KMS-11 (cell line): ENCODE measurements at regions not wholly inside any gene's neighbourhood (a gene's known extent, or its start where the extent isn't known, plus 50 kb on each side); places are given as distances from the start of the nearest gene placed in this dataset.
"Not testable (repeated sequence)": the region's sequence is repeated elsewhere in the genome, so short reads cannot be mapped to it uniquely, and the experiment has no call there.

ENCODE experiments used
- H2AFZ ChIP-seq: fragments of 200-600 bp; sonication (generic); 2 replicates; pipeline ENCODE4 v1.6.1; 2016; ENCODE audit warnings: antibody characterized with exemption, mixed run types, low read depth
- H3K27ac ChIP-seq: fragments of 200-600 bp; sonication (generic); 2 replicates; pipeline ENCODE4 v1.6.1; 2016; ENCODE audit warnings: mild to moderate bottlenecking, mixed run types
- H3K27me3 ChIP-seq: fragments of 200-600 bp; sonication (generic); 2 replicates; pipeline ENCODE4 v1.6.1; 2017; ENCODE audit warnings: mild to moderate bottlenecking, low read depth, mixed run types, moderate library complexity; ENCODE audit not compliant: insufficient read depth
- H3K36me3 ChIP-seq: fragments of 200-600 bp; sonication (generic); 2 replicates; pipeline ENCODE4 v1.6.1; 2017; ENCODE audit warnings: mild to moderate bottlenecking, mixed run types; ENCODE audit not compliant: insufficient read depth
- H3K4me1 ChIP-seq: fragments of 200-600 bp; sonication (generic); 2 replicates; pipeline ENCODE4 v1.6.1; 2016; ENCODE audit warnings: mild to moderate bottlenecking, low read depth, mixed run types; ENCODE audit not compliant: poor library complexity, severe bottlenecking
- H3K4me2 ChIP-seq: fragments of 200-600 bp; sonication (generic); 2 replicates; pipeline ENCODE4 v1.7.0; 2016; ENCODE audit warnings: mild to moderate bottlenecking, mixed run types
- H3K4me3 ChIP-seq: fragments of 200-600 bp; sonication (generic); IDR thresholded peaks from 2 replicates; pipeline ENCODE4 v1.6.1; 2017; ENCODE audit warnings: low read depth, low read length, mixed read lengths; ENCODE audit not compliant: insufficient read depth
- H3K79me2 ChIP-seq: fragments of 200-600 bp; sonication (generic); 2 replicates; pipeline ENCODE4 v1.6.1; 2016; ENCODE audit warnings: low read depth, mixed run types; ENCODE audit not compliant: insufficient read depth
- H3K9ac ChIP-seq: fragments of 200-600 bp; sonication (generic); 2 replicates; pipeline ENCODE4 v1.6.1; 2016; ENCODE audit warnings: mild to moderate bottlenecking, mixed run types
- H4K20me1 ChIP-seq: fragments of 200-600 bp; sonication (generic); 2 replicates; pipeline ENCODE4 v1.6.1; 2016; ENCODE audit warnings: mild to moderate bottlenecking, mixed run types; ENCODE audit not compliant: insufficient read depth
- TF ChIP-seq, protein P1 (sequence below): fragments of 200-600 bp; sonication (generic); conservative IDR thresholded peaks from 2 replicates; pipeline ENCODE4 v1.6.1; 2017; ENCODE audit warnings: low read depth, mild to moderate bottlenecking, antibody characterized with exemption, low read length, moderate library complexity, mixed read lengths

DNA sequence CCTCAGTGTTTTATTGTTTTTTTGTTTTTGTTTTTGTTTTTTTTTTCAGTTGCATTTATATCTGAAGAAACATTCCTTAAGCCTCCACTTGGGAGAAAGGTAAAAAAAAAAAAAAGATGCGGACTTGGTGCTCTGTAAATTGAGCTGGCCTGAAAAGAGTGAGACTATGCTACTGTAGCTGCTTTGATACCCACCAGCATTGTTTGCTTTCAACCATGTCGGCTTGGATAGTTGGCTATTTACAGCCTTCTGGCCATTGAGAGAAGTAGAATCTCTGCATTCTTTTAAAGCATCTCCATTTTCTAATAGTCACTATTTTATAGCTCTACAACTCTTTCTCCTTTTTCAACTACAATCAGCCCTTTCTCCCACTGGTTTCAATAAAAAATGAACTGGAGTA is 149.6 kb downstream of the ZIC4 start:
- Histone ChIP-seq H3K36me3 (no peaks in the 10 kb centered on the region), H3K27me3 (no peaks in the 10 kb centered on the region), H3K9ac (no peak overlapping the region), H3K4me2 (no peak overlapping the region), H3K27ac (no peak overlapping the region), H3K79me2 (no peaks in the 10 kb centered on the region), H4K20me1 (no peaks in the 10 kb centered on the region), H2AFZ (no peak overlapping the region), H3K4me1 (no peaks in the 10 kb centered on the region), H3K4me3 (no peak overlapping the region)
- TF ChIP-seq, protein P1, sequence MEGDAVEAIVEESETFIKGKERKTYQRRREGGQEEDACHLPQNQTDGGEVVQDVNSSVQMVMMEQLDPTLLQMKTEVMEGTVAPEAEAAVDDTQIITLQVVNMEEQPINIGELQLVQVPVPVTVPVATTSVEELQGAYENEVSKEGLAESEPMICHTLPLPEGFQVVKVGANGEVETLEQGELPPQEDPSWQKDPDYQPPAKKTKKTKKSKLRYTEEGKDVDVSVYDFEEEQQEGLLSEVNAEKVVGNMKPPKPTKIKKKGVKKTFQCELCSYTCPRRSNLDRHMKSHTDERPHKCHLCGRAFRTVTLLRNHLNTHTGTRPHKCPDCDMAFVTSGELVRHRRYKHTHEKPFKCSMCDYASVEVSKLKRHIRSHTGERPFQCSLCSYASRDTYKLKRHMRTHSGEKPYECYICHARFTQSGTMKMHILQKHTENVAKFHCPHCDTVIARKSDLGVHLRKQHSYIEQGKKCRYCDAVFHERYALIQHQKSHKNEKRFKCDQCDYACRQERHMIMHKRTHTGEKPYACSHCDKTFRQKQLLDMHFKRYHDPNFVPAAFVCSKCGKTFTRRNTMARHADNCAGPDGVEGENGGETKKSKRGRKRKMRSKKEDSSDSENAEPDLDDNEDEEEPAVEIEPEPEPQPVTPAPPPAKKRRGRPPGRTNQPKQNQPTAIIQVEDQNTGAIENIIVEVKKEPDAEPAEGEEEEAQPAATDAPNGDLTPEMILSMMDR, result no peak

DNA sequence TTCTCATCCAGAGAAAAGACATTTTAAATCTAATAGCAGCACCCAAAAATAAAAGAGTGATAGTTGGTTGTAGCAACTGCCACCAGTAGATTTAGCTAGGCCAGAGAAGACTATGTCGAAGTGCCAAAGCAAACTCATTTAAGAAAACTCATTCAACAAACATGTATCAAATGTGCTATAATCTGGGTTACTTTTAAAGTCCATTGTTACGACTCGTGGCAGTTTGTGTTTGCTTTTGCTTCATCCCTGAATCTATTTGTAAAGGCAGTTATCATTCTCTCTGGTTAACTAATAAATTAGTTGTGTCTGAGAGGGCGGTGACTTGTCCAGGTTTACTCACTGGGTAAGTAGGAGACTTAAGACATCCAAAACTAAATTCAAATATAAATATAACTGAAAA is 159.4 kb downstream of the ZIC4 start:
- H3K4me2 ChIP-seq, result no peak overlapping the region
- no peak overlapping the region for H3K9ac ChIP-seq
- H3K36me3 ChIP-seq, result no peaks in the 10 kb centered on the region
- H3K4me3 ChIP-seq, result no peak overlapping the region
- H3K27me3 ChIP-seq, result no peaks in the 10 kb centered on the region
- H4K20me1 ChIP-seq, result no peaks in the 10 kb centered on the region
- H3K4me1 ChIP-seq, result no peaks in the 10 kb centered on the region
- TF ChIP-seq, protein P1, result no peak
- no peak overlapping the region for H2AFZ ChIP-seq
- H3K27ac ChIP-seq, result no peak overlapping the region
- H3K79me2 ChIP-seq, result no peaks in the 10 kb centered on the region

DNA sequence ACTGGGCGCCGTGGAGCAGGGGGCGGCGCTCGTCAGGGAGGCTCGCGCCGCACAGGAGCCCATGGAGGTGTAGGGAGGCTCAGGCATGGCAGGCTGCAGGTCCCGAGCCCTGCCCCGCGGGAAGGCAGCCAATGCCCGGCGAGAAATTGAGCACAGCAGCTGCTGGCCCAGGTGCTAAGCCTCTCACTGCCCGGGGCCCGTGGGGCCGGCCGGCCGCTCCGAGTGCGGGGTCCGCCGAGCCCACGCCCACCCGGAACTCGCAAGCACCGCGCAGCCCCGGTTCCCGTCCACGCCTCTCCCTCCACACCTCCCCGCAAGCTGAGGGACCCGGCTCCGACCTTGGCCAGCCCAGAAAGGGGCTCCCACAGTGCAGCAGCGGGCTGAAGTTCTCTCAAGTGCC is 160.7 kb downstream of the ZIC4 start:
- H3K4me2 ChIP-seq, H2AFZ ChIP-seq, H3K27ac ChIP-seq, H3K4me3 ChIP-seq, H3K79me2 ChIP-seq, H3K4me1 ChIP-seq, H4K20me1 ChIP-seq, H3K36me3 ChIP-seq, H3K27me3 ChIP-seq, H3K9ac ChIP-seq: not testable (repeated sequence)

DNA sequence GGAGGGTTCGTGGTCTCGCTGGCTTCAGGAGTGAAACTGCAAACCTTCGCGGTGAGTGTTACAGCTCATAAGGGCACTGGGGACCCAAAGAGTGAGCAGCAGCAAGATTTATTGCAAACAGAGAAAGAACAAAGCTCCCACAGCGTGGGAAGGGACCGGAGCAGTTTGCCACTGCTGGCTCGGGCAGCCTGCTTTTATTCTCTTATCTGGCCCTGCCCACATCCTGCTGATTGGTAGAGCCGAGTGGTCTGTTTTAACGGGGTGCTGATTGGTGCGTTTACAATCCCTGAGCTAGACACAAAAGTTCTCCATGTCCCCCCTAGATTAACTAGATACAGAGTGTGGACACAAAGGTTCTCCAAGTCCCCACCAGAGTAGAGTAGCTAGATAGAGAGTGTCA is 161.3 kb downstream of the ZIC4 start:
- H2AFZ ChIP-seq, H3K36me3 ChIP-seq, H4K20me1 ChIP-seq, H3K79me2 ChIP-seq, H3K27ac ChIP-seq, H3K4me3 ChIP-seq, H3K9ac ChIP-seq, H3K4me2 ChIP-seq, H3K27me3 ChIP-seq, H3K4me1 ChIP-seq: not testable (repeated sequence)

DNA sequence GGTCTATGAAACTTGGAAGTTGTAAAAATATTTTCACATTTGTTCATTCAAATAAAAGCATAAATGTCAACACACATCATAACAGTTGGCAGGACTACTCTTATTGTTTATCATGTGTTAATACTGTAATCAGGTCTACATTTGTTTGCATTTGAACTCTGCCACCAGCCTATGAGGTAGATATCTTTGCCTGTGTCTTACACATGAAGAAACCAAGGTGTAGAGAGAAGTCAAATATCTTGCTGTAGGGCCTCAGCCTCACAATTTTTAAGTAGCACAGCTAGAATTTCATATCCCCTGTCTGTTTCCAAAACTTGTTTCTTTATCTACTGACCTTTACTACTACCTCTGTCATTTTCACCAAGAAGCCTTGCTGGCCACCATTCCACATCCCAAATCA is 161.9 kb downstream of the ZIC4 start:
- Histone ChIP-seq H3K36me3 (no peaks in the 10 kb centered on the region), H2AFZ (no peak overlapping the region), H3K79me2 (no peaks in the 10 kb centered on the region), H3K9ac (no peak overlapping the region), H3K27me3 (no peaks in the 10 kb centered on the region), H3K4me3 (no peak overlapping the region), H3K27ac (no peak overlapping the region), H3K4me2 (no peak overlapping the region), H3K4me1 (no peaks in the 10 kb centered on the region), H4K20me1 (no peaks in the 10 kb centered on the region)
- TF ChIP-seq, protein P1, result no peak
